CD14-positive monocyte (primary cell): ENCODE measurements at regions not wholly inside any gene's neighbourhood (a gene's known extent, or its start where the extent isn't known, plus 50 kb on each side); places are given as distances from the start of the nearest gene placed in this dataset.

ENCODE experiments used
- DNase-seq, 3 donors: peaks; one replicate each; pipeline ENCODE4 v3.0.0-alpha.2; 2011 to 2022
- H2AFZ ChIP-seq: 2 replicates; pipeline ENCODE4 v1.6.0; 2012; ENCODE audit warnings: mild to moderate bottlenecking, low read depth, low read length, inconsistent platforms; ENCODE audit not compliant: insufficient read depth, poor library complexity, severe bottlenecking
- H3K27ac ChIP-seq, 2 donors: 1 replicate in 1 of 2; 2 replicates in 1 of 2; pipeline ENCODE4 v1.5.1; 2012 to 2013; ENCODE audit warnings: low read length in 2 of 2, control low read depth in 1 of 2, inconsistent platforms in 1 of 2, low read depth in 1 of 2, mild to moderate bottlenecking in 1 of 2
- H3K27me3 ChIP-seq, 2 donors: one replicate each; pipeline versions ENCODE4 v1.6.0 to v1.6.1; 2011 to 2013; ENCODE audit warnings: low read length in 2 of 2; ENCODE audit not compliant: control insufficient read depth in 2 of 2, insufficient read depth in 2 of 2
- H3K36me3 ChIP-seq, 2 donors: replicated peaks in 1 of 2; 1 replicate in 1 of 2; 2 replicates in 1 of 2; pipeline versions ENCODE4 v1.5.1 to v1.6.1; 2012 to 2013; ENCODE audit warnings: low read length in 2 of 2, control low read depth in 1 of 2, inconsistent platforms in 1 of 2, mild to moderate bottlenecking in 1 of 2; ENCODE audit not compliant: insufficient read depth in 2 of 2, control insufficient read depth in 1 of 2
- H3K4me1 ChIP-seq, 2 donors: 1 replicate in 1 of 2; 2 replicates in 1 of 2; pipeline versions ENCODE4 v1.5.1 to v1.6.1; 2012 to 2013; ENCODE audit warnings: low read length in 2 of 2, control low read depth in 1 of 2, inconsistent platforms in 1 of 2, mild to moderate bottlenecking in 1 of 2, moderate library complexity in 1 of 2; ENCODE audit not compliant: insufficient read depth in 2 of 2, control insufficient read depth in 1 of 2
- H3K4me2 ChIP-seq: replicated peaks from 2 replicates; pipeline ENCODE3; 2012; ENCODE audit warnings: low read length, moderate library complexity, mild to moderate bottlenecking; ENCODE audit not compliant: poor library complexity, severe bottlenecking; ENCODE audit errors: extremely low read depth
- H3K4me3 ChIP-seq, 3 experiments: fragments of 200-600 bp in 1 of 3; sonication (generic) in 1 of 3; replicated peaks in 1 of 3; 1 replicate in 2 of 3; 2 replicates in 1 of 3; pipeline ENCODE4 v1.5.1; 2011 to 2013; ENCODE audit warnings: low read length in 3 of 3, mild to moderate bottlenecking in 3 of 3, control low read depth in 2 of 3, low read depth in 2 of 3, inconsistent platforms in 1 of 3, moderate library complexity in 1 of 3
- H3K79me2 ChIP-seq: 2 replicates; pipeline ENCODE4 v1.6.0; 2012; ENCODE audit warnings: mild to moderate bottlenecking, control low read depth, inconsistent platforms, low read length, moderate library complexity; ENCODE audit not compliant: insufficient read depth
- H3K9ac ChIP-seq: 2 replicates; pipeline ENCODE4 v1.6.0; 2017; ENCODE audit warnings: low read length, mild to moderate bottlenecking; ENCODE audit not compliant: insufficient read depth, poor library complexity, severe bottlenecking
- H3K9me3 ChIP-seq, 2 donors: replicated peaks in 1 of 2; 1 replicate in 1 of 2; 2 replicates in 1 of 2; pipeline versions ENCODE4 v1.5.1 to v1.6.1; 2012 to 2013; ENCODE audit warnings: low read length in 2 of 2, control low read depth in 1 of 2; ENCODE audit not compliant: control insufficient read depth in 1 of 2, insufficient read depth in 1 of 2
- H4K20me1 ChIP-seq: 2 replicates; pipeline ENCODE4 v1.6.0; 2012; ENCODE audit warnings: mild to moderate bottlenecking, low read length, control low read depth, moderate library complexity; ENCODE audit not compliant: insufficient read depth
- H3K27ac Mint-ChIP-seq, 7 donors: one replicate each; pipeline ENCODE4 v1.8.0; 2020; ENCODE audit warnings: mild to moderate bottlenecking in 7 of 7, mixed read lengths in 7 of 7, moderate library complexity in 6 of 7, inconsistent platforms in 2 of 7
- H3K27me3 Mint-ChIP-seq, 3 donors: one replicate each; pipeline ENCODE4 v1.8.0; 2021 to 2022; ENCODE audit warnings: low read depth in 3 of 3, mild to moderate bottlenecking in 3 of 3, mixed read lengths in 3 of 3, moderate library complexity in 3 of 3, inconsistent platforms in 1 of 3
- H3K36me3 Mint-ChIP-seq, 2 donors: one replicate each; pipeline ENCODE4 v1.8.0; 2020; ENCODE audit warnings: mixed read lengths in 2 of 2, inconsistent platforms in 1 of 2, mild to moderate bottlenecking in 1 of 2
- H3K4me1 Mint-ChIP-seq: one replicate; pipeline ENCODE4 v1.8.0; 2020; ENCODE audit warnings: mild to moderate bottlenecking, mixed read lengths
- H3K4me3 Mint-ChIP-seq, 2 donors: one replicate each; pipeline ENCODE4 v1.8.0; 2020; ENCODE audit warnings: mild to moderate bottlenecking in 2 of 2, mixed read lengths in 2 of 2, moderate library complexity in 1 of 2
- H3K9me3 Mint-ChIP-seq, 7 donors: one replicate each; pipeline ENCODE4 v1.8.0; 2020 to 2022; ENCODE audit warnings: mixed read lengths in 7 of 7, mild to moderate bottlenecking in 6 of 7, moderate library complexity in 6 of 7, inconsistent platforms in 2 of 7
- WGBS: methylation state at CpG from one replicate; pipeline ENCODE4 v1.1.5; 2013; ENCODE audit warnings: missing lambda C conversion rate; ENCODE audit not compliant: insufficient coverage; 5-methylcytosine and 5-hydroxymethylcytosine counted together
- intact Hi-C, 2 donors: fragments of 100-400 bp; cut with micrococcal nuclease; formaldehyde crosslinking; loops; one replicate each; pipeline versions ENCODE4 v1.15.0 to v1.15.1; 2023
- TF ChIP-seq, protein P1 (sequence below): fragments of 200-600 bp; IDR thresholded peaks from one replicate; pipeline ENCODE4 v1.8.0; 2022; ENCODE audit warnings: antibody characterized with exemption, mild to moderate bottlenecking

DNA sequence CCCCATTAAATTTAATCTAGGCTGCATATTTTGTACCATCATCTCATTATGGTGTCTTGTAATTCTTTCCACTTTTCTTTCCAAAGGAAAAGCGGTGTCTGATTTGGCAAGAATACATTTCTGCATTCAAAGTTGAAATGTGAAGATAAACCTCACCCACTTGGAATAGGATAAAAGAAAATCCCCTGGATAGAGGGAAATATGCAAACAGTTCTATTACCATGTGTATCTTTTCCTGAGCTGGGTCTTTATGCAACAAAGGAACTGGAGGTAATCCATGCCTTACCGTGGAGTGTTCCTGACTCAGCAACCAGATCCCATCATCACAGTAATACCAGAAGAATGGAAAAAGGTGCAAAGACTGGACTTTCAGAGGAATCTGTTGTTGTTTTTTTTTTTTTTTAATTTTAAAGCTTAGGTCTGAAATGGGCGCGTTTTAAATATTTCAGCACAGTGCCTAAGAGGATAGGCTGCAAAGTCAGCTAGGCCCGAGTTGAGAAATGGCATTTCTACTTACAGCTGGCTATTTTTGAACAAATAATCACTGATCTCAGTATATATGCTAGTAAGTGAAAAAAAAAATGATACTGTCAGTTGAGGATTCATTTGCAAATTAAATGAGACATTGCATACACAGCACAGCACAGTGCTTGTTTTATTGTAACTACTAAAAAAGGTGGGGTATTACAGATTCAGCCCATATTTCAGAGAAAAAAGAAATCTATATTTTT lies 55.5 kb upstream of the ADAMTS9 start:
- no peaks in the 10 kb centered on the region for H3K4me1 Mint-ChIP-seq
- H3K27me3 Mint-ChIP-seq: no peaks in the 10 kb centered on the region
- Histone ChIP-seq H3K36me3 (no peaks in the 10 kb centered on the region), H3K9ac (no peak overlapping the region), H3K4me2 (no peak overlapping the region), H3K27ac (no peak overlapping the region), H3K4me3 (no peak overlapping the region), H4K20me1 (no peaks in the 10 kb centered on the region), H3K9me3 (peaks cover 0 to 9% of the 10 kb centered on the region in 2 donors), H3K4me1 (no peaks in the 10 kb centered on the region), H3K79me2 (no peaks in the 10 kb centered on the region), H2AFZ (no peak overlapping the region), H3K27me3 (no peaks in the 10 kb centered on the region)
- no peak overlapping the region for H3K4me3 Mint-ChIP-seq
- WGBS: 100% methylated on average over 1 of the region's 5 CpGs
- H3K36me3 Mint-ChIP-seq: no peaks in the 10 kb centered on the region
- no peak overlapping the region for H3K27ac Mint-ChIP-seq
- intact Hi-C loops: no loop called here
- peaks cover 0 to 18% (median 5%) of the 10 kb centered on the region in 7 donors for H3K9me3 Mint-ChIP-seq
- no peak for DNase-seq
- TF ChIP-seq, protein P1, sequence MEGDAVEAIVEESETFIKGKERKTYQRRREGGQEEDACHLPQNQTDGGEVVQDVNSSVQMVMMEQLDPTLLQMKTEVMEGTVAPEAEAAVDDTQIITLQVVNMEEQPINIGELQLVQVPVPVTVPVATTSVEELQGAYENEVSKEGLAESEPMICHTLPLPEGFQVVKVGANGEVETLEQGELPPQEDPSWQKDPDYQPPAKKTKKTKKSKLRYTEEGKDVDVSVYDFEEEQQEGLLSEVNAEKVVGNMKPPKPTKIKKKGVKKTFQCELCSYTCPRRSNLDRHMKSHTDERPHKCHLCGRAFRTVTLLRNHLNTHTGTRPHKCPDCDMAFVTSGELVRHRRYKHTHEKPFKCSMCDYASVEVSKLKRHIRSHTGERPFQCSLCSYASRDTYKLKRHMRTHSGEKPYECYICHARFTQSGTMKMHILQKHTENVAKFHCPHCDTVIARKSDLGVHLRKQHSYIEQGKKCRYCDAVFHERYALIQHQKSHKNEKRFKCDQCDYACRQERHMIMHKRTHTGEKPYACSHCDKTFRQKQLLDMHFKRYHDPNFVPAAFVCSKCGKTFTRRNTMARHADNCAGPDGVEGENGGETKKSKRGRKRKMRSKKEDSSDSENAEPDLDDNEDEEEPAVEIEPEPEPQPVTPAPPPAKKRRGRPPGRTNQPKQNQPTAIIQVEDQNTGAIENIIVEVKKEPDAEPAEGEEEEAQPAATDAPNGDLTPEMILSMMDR: no peak

DNA sequence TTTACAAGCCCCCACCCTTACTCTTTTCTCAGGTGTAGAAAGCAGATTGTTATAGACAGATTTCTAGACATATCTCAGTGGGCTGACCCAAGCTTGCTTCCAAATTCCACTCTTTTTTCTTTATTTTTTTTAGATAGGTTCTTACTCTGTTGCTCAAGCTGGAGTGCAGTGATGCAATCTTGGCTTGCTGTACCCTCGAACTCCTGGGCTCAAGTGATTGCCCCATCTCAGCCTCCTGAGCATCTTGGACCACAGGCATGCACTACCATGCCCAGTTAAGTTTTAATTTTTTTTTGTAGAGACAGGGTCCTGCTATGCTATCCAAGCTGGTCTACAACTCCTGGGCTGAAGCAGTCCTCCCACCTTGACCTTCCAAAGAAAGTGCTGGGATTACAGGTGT lies 53.5 kb upstream of the ADAMTS9 start:
- H3K4me3 Mint-ChIP-seq: no peak overlapping the region
- TF ChIP-seq, protein P1: no peak
- Histone ChIP-seq H2AFZ (no peak overlapping the region), H3K9me3 (peaks cover 0 to 5% of the 10 kb centered on the region in 2 donors), H4K20me1 (no peaks in the 10 kb centered on the region), H3K36me3 (no peaks in the 10 kb centered on the region), H3K4me1 (no peaks in the 10 kb centered on the region), H3K27me3 (no peaks in the 10 kb centered on the region), H3K79me2 (no peaks in the 10 kb centered on the region), H3K4me3 (no peak overlapping the region), H3K9ac (no peak overlapping the region), H3K4me2 (no peak overlapping the region), H3K27ac (no peak overlapping the region)
- no CpG with 5 or more reads among the region's 1 CpG for WGBS
- intact Hi-C loops: no loop called here
- H3K4me1 Mint-ChIP-seq: no peaks in the 10 kb centered on the region
- H3K27me3 Mint-ChIP-seq: no peaks in the 10 kb centered on the region
- DNase-seq: no peak
- no peaks in the 10 kb centered on the region for H3K36me3 Mint-ChIP-seq
- peaks cover 0 to 15% (median 4%) of the 10 kb centered on the region in 7 donors for H3K9me3 Mint-ChIP-seq
- no peak overlapping the region for H3K27ac Mint-ChIP-seq
